RWPE1 (cell line): ENCODE measurements at regions not wholly inside any gene's neighbourhood (a gene's known extent, or its start where the extent isn't known, plus 50 kb on each side); places are given as distances from the start of the nearest gene placed in this dataset.

Experiments
- CTCF ChIA-PET: fragments of 350-600 bp; sonication (Branson Sonifier 250); formaldehyde crosslinking; extraction: SDS; loops from one replicate; lab custom pipeline; 2021; lab: Yijun Ruan, JAX
- POLR2A ChIA-PET: fragments of 400-600 bp; formaldehyde crosslinking; extraction: SDS; loops from one replicate; lab custom pipeline; 2020; ENCODE audit warnings: antibody characterized with exemption; ENCODE audit not compliant: low non-redundant PET; lab: Yijun Ruan, JAX
- DNase-seq: peaks from one replicate; pipeline ENCODE4 v3.0.0; 2012; ENCODE audit warnings: low spot score
- H3K27ac ChIP-seq: fragments of 450-650 bp; 2 replicates; pipeline ENCODE4 v1.5.1; 2017
- TF ChIP-seq, protein P1 (sequence below): fragments of 450-650 bp; conservative IDR thresholded peaks from 2 replicates; pipeline ENCODE4 v1.5.1; 2017; ENCODE audit warnings: low read depth, mild to moderate bottlenecking

DNA sequence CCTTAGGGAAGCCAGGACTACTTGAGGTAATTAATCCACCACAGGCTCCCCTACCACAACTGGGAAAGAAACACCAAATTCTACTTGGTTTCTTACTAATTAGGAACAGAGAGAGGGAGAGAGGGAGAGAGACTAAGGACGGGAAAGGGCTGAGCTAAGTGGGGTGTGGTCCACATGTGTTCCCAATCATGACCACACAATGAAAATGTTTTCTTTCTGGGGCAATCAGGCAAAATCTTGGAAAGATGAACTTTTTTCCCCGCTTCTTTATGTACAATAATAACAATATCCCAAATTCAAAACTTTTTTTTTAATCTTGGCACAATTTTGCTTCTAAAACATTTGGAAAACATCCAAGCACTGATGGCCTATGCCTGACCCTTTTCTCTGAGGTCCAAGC, 734.4 kb downstream of the MAFB start:
- DNase-seq, result no peak
- no peak overlapping the region for H3K27ac ChIP-seq
- ChIA-PET CTCF (interaction anchor here (0.9 kb wide), 1 partner anchor 30 kb away, joined by 3 read pairs; no protein-coding TSS in a partner anchor), POLR2A (no interaction called here)
- TF ChIP-seq, protein P1, sequence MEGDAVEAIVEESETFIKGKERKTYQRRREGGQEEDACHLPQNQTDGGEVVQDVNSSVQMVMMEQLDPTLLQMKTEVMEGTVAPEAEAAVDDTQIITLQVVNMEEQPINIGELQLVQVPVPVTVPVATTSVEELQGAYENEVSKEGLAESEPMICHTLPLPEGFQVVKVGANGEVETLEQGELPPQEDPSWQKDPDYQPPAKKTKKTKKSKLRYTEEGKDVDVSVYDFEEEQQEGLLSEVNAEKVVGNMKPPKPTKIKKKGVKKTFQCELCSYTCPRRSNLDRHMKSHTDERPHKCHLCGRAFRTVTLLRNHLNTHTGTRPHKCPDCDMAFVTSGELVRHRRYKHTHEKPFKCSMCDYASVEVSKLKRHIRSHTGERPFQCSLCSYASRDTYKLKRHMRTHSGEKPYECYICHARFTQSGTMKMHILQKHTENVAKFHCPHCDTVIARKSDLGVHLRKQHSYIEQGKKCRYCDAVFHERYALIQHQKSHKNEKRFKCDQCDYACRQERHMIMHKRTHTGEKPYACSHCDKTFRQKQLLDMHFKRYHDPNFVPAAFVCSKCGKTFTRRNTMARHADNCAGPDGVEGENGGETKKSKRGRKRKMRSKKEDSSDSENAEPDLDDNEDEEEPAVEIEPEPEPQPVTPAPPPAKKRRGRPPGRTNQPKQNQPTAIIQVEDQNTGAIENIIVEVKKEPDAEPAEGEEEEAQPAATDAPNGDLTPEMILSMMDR, result no peak

DNA sequence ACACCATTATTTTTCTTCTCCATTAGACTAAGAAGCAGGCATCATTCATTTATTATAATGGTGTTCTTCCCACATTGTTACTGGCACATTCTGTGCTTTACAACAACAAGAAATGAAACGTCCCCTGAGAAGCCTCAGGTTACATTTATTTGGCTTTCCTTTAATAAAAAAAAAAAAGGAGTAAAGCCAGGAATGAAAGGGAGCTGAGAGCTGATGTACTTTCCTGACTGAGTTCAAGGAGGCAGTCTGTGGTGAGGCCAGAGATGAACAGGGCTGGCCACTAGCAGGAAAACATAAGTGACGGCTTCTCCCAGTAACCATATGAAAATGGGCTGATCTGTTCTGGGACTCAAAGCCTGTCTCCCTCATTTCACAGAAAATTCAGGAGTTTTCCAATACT, 742.1 kb downstream of the MAFB start:
- ChIA-PET CTCF (no interaction called here), POLR2A (no interaction called here)
- DNase-seq, result no peak
- no peak overlapping the region for H3K27ac ChIP-seq
- TF ChIP-seq, protein P1, result no peak

DNA sequence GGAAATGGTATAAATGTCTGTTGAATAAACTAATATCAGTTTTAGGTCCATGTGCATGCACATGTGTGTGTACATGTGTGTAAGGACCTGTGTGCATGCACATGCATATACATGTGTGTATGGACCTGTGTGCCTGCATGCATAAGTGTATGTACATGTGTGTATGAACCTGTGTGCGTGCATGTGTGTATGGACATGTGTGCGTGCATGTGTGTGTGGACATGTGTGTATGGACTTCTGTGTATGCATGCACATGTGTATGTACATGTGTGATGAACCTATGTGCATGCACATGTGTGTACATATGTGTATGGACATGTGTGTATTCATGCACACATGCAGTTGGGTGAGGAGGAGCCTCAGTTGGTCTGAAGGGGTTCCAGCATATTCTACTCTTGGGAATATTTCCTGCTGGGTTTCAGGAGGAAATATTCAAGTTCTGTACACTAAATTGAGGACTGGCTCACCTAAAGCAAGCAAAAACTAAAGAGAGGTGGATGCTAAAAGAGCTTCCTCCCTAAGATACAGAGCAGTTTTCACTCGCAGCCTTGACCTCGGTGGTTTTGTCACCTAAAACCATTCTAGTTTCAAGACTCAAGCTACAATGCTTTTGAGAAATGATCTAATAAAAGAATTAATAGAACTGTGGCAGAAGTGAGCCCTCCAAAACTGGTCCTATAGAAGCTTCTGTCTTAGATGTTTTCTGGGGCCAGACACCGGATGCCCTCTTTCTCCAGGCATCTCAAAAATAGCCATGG, 742.8 kb downstream of the MAFB start:
- TF ChIP-seq, protein P1, result no peak
- CTCF ChIA-PET, result no interaction called here
- DNase-seq, result no peak

DNA sequence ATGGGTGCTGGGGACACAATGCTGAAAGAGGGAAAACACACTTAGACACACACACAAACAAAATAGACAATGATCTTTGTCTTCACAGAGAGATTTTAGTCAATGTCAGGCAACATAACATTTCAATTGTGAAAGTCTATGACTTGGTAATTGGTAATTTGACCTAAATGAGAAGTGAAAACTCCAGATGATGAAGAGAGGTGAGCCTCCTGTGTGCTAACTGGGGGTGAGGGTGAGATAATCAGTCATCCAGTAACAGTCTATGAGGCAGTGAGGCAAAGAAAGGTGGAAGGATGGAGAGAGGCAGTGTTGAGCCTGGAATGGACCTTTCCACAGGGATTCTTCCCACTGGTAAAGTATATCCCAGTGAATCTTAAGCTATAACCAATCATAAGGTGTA, 744.2 kb downstream of the MAFB start:
- POLR2A ChIA-PET, result no interaction called here
- CTCF ChIA-PET, result interaction anchor here (0.6 kb wide), 1 partner anchor 78 kb away, joined by 3 read pairs; no protein-coding TSS in a partner anchor
- H3K27ac ChIP-seq, result no peak overlapping the region
- no peak for DNase-seq
- TF ChIP-seq, protein P1, result no peak

More for the DNA sequence above, 742.8 kb downstream of the MAFB start:
- no peak overlapping the region for H3K27ac ChIP-seq
- POLR2A ChIA-PET, result no interaction called here

DNA sequence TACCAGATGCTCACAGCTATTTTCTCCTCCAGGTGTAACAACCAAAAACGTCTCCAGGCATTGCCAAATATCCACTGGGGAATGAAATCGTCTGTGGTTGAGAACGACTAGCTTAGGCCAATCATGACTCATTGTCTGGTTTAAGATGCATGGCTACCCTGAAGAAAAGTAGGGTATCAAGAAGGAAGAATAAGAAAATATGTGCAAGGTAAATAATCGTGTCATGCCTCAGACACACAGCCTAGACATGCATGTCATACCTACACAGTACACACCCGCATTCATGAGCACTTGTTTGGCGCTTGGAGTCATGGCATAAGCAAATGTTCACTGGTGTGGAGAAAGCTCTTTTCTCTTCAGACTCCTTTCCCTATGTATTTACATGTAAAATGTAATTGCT, 745.7 kb downstream of the MAFB start:
- H3K27ac ChIP-seq, result no peak overlapping the region
- ChIA-PET CTCF (interaction anchor here (0.6 to 0.7 kb wide), 2 partner anchors 674 to 1613 kb away, joined by 3 read pairs; no protein-coding TSS in a partner anchor), POLR2A (no interaction called here)
- no peak for DNase-seq
- TF ChIP-seq, protein P1, result no peak

DNA sequence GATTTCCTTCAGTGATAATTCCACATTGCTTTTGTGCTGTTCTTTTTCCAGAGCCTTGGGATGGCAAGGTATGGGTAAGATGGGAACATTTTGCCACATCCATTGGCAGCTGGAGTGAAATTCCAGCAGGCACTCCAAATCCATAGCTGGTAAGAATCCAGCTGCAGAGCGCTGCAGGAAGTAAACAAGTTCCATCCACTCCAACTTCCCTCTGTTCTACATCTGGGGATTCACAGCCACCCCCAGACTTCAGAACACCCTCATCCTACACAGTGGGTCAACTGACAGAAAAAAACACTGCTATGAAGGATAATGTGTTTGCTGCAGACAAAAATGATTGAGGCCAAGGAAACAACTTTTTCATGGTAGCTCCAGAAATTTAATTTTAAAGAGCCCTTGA, 747.8 kb downstream of the MAFB start:
- POLR2A ChIA-PET, result no interaction called here
- no peak overlapping the region for H3K27ac ChIP-seq
- TF ChIP-seq, protein P1, result no peak
- CTCF ChIA-PET, result interaction anchor here (0.7 kb wide), 1 partner anchor 801 kb away, joined by 3 read pairs; no protein-coding TSS in a partner anchor
- DNase-seq, result no peak
